Keratinocyte (primary cell): ENCODE measurements at regions not wholly inside any gene's neighbourhood (a gene's known extent, or its start where the extent isn't known, plus 50 kb on each side); places are given as distances from the start of the nearest gene placed in this dataset.

Experiments
- DNase-seq: peaks from one replicate; pipeline ENCODE4 v3.0.0-alpha.2; 2011; ENCODE audit warnings: low read depth, missing footprints, low spot score
- FAIRE-seq: peaks from 2 replicates; lab custom pipeline; 2011; peaks lifted over from hg19 to GRCh38; lab: Jason Lieb, UNC
- H2AFZ ChIP-seq: 2 replicates; pipeline ENCODE4 v1.6.0; 2012; ENCODE audit warnings: low read length, control low read depth, inconsistent platforms; ENCODE audit not compliant: control insufficient read depth
- H3K27ac ChIP-seq: 2 replicates; pipeline ENCODE4 v1.5.1; 2011; ENCODE audit warnings: low read length; ENCODE audit not compliant: control insufficient read depth, insufficient read depth
- H3K27me3 ChIP-seq: 3 replicates; pipeline ENCODE4 v1.6.0; 2011; ENCODE audit warnings: low read length; ENCODE audit not compliant: control insufficient read depth, insufficient read depth; ENCODE audit errors: extremely low read depth
- H3K36me3 ChIP-seq, 2 experiments: 2 replicates in 1 of 2; 3 replicates in 1 of 2; pipeline ENCODE4 v1.5.1; 2011; ENCODE audit warnings: low read length in 2 of 2, mild to moderate bottlenecking in 1 of 2; ENCODE audit not compliant: control insufficient read depth in 2 of 2, insufficient read depth in 2 of 2; ENCODE audit errors: extremely low read depth in 1 of 2
- H3K4me1 ChIP-seq: 3 replicates; pipeline ENCODE4 v1.5.1; 2011; ENCODE audit warnings: low read length; ENCODE audit not compliant: control insufficient read depth, insufficient read depth; ENCODE audit errors: extremely low read depth
- H3K4me2 ChIP-seq: 3 replicates; pipeline ENCODE4 v1.6.0; 2011; ENCODE audit warnings: low read depth, low read length; ENCODE audit not compliant: control insufficient read depth, insufficient read depth; ENCODE audit errors: extremely low read depth
- H3K4me3 ChIP-seq, 3 experiments: fragments of 200-600 bp in 1 of 3; sonication (generic) in 1 of 3; 2 replicates in 2 of 3; 3 replicates in 1 of 3; pipeline ENCODE4 v1.5.1; 2011 to 2016; ENCODE audit warnings: low read length in 3 of 3, mild to moderate bottlenecking in 3 of 3, control low read depth in 2 of 3, inconsistent platforms in 1 of 3, low read depth in 1 of 3, mixed read lengths in 1 of 3, mixed run types in 1 of 3, moderate library complexity in 1 of 3; ENCODE audit not compliant: control insufficient read depth in 2 of 3, insufficient read depth in 2 of 3; ENCODE audit errors: extremely low read depth in 1 of 3
- H3K79me2 ChIP-seq: 2 replicates; pipeline ENCODE4 v1.6.0; 2012; ENCODE audit warnings: low read length; ENCODE audit not compliant: control insufficient read depth, insufficient read depth
- H3K9ac ChIP-seq: 3 replicates; pipeline ENCODE4 v1.6.0; 2011; ENCODE audit warnings: low read length; ENCODE audit not compliant: control insufficient read depth, insufficient read depth; ENCODE audit errors: extremely low read depth
- H3K9me1 ChIP-seq: 3 replicates; pipeline ENCODE4 v1.6.0; 2011; ENCODE audit warnings: low read length; ENCODE audit not compliant: control insufficient read depth, insufficient read depth; ENCODE audit errors: extremely low read depth
- H3K9me3 ChIP-seq: 2 replicates; pipeline ENCODE4 v1.5.1; 2012; ENCODE audit warnings: low read depth, low read length; ENCODE audit not compliant: control insufficient read depth
- H4K20me1 ChIP-seq: 3 replicates; pipeline ENCODE4 v1.6.0; 2011; ENCODE audit warnings: low read length; ENCODE audit not compliant: control insufficient read depth, insufficient read depth; ENCODE audit errors: extremely low read depth
- CTCF ChIP-seq, 3 experiments: IDR thresholded peaks in 1 of 3; conservative IDR thresholded peaks in 1 of 3; optimal IDR thresholded peaks in 1 of 3; 2 replicates in 2 of 3; 3 replicates in 1 of 3; pipeline versions ENCODE3 to v1.5.1; 2011; ENCODE audit warnings: low read length in 3 of 3, mild to moderate bottlenecking in 3 of 3, moderate library complexity in 2 of 3, control low read depth in 1 of 3, inconsistent platforms in 1 of 3; ENCODE audit not compliant: insufficient read depth in 2 of 3; ENCODE audit errors: extremely low read depth in 1 of 3
- EZH2 ChIP-seq: IDR thresholded peaks from one replicate; pipeline ENCODE4 v1.6.1; 2012; ENCODE audit warnings: inconsistent platforms, mild to moderate bottlenecking, low read length, moderate library complexity
- dilution Hi-C: fragments of 300-500 bp; cut with MboI; formaldehyde crosslinking; loops from one replicate; pipeline ENCODE4 v1.7.0; 2020; ENCODE audit warnings: low sequenced_read_pairs; ENCODE audit not compliant: extremely low pct_ligation_motif_present

- H2AFZ ChIP-seq = no peak overlapping the region
- H3K36me3 ChIP-seq = no peaks in the 10 kb centered on the region
- no peaks in the 10 kb centered on the region for H3K27me3 ChIP-seq
- no peak for DNase-seq
- H3K9me3 ChIP-seq = no peaks in the 10 kb centered on the region
- no peak overlapping the region for H3K27ac ChIP-seq
- peaks cover 46% of the 10 kb centered on the region for H3K4me1 ChIP-seq
- no peak overlapping the region for H3K4me2 ChIP-seq
- dilution Hi-C loops = no loop called here
- FAIRE-seq = no peak
- no peak overlapping the region for H3K4me3 ChIP-seq
- TF ChIP-seq CTCF (optimal IDR thresholded peaks at IDR 0.05 in 1 of 3, IDR thresholded peaks at IDR 0.05 in 1 of 3, conservative IDR thresholded peaks at IDR 0.05 in 1 of 3; ENCODE audit: extremely low read depth in 1 of 3, insufficient read depth in 2 of 3, low read length in 3 of 3) (no peak), EZH2 (no peak)
- no peaks in the 10 kb centered on the region for H3K79me2 ChIP-seq
- no peaks in the 10 kb centered on the region for H3K9me1 ChIP-seq
- no peaks in the 10 kb centered on the region for H4K20me1 ChIP-seq
- H3K9ac ChIP-seq = no peak overlapping the region
These were observed 249.7 kb downstream of the ENC1 start for GRCh38 chr5:74390822-74391221.

- DNase-seq = no peak
- Histone ChIP-seq H3K4me1 (peaks cover 45% of the 10 kb centered on the region), H2AFZ (no peak overlapping the region), H3K9me1 (no peaks in the 10 kb centered on the region), H3K9me3 (no peaks in the 10 kb centered on the region), H3K79me2 (no peaks in the 10 kb centered on the region), H4K20me1 (no peaks in the 10 kb centered on the region), H3K36me3 (no peaks in the 10 kb centered on the region), H3K27me3 (no peaks in the 10 kb centered on the region), H3K9ac (peak overlapping the region; percentile 35), H3K4me3 (no peak overlapping the region), H3K27ac (no peak overlapping the region), H3K4me2 (no peak overlapping the region)
- FAIRE-seq = peak; percentile 53
- TF ChIP-seq CTCF (optimal IDR thresholded peaks at IDR 0.05 in 1 of 3, IDR thresholded peaks at IDR 0.05 in 1 of 3, conservative IDR thresholded peaks at IDR 0.05 in 1 of 3; ENCODE audit: extremely low read depth in 1 of 3, insufficient read depth in 2 of 3, low read length in 3 of 3) (no peak), EZH2 (no peak)
- dilution Hi-C loops = no loop called here
These were observed 250.3 kb downstream of the ENC1 start for GRCh38 chr5:74390306-74390637.
